GM18508 (cell line): ENCODE measurements at regions not wholly inside any gene's neighbourhood (a gene's known extent, or its start where the extent isn't known, plus 50 kb on each side); places are given as distances from the start of the nearest gene placed in this dataset.

Experiments
- ATAC-seq: cut with Tn5 transposase; IDR thresholded peaks from one replicate; pipeline ENCODE4 v1.9.1; 2021; ENCODE audit warnings: moderate number of reproducible peaks; ENCODE audit not compliant: insufficient read depth, unreplicated experiment

DNA sequence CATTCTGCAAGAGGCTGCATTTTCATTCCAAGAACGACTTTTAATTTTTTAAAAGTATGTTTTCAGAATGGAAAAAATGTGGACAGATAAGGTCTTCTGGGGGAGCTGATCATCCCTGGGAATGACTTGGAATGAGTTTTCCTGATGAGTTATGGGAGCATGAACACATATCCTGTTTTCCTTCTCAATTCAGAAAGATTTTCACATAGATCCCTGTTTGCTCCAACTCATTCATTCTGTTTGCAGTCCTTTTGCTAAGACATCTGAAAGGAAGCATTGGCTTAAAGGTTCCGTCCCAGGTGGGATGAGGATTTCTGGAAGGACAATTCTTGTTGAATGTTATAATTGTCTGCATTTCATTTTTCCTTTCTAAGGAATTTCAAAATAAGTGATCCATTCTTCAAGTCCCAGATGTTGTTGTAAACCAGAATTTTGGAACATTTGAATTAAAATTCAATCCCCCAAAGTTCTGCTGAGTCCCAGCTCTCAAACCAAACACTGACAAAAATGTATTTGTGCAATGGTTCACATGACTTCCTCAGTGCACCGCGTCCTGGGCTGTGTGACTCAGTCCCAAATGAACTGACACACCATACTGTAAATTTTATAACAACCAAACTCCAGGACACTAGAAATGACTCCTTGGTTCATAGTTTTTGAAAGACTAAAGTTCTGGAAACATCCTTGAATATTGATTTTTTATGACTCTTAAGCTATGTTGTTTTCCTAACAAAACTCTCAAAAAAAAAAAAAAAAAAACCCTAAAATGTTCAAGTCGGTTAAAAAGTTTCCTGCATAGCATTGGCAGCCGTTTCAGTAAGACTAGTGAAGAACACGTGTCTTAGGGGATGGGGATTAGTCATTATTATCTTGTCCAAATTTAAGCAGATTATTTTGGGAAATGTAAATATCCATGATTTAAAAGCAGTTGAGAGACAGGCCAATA, 281.8 kb upstream of the TCF4 start:
- no peak for ATAC-seq

DNA sequence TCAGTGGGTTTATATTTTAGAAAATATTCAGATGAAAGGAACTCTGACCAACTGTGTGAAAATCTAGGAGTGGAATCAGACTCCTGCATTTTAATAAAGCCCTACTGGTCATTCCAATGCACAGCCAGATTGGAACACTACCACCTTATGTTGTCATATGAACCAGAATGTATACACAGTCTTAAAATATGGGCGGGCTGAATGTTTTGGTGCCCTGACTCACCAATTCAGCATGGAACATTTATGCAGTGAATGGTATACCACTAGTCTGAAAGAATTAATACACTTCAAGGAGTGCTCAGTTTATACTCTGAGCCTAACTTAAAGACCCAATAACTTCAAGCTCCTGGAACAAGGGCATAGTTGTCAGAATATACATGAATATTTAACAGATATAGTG, 280.9 kb upstream of the TCF4 start:
- ATAC-seq = no peak

DNA sequence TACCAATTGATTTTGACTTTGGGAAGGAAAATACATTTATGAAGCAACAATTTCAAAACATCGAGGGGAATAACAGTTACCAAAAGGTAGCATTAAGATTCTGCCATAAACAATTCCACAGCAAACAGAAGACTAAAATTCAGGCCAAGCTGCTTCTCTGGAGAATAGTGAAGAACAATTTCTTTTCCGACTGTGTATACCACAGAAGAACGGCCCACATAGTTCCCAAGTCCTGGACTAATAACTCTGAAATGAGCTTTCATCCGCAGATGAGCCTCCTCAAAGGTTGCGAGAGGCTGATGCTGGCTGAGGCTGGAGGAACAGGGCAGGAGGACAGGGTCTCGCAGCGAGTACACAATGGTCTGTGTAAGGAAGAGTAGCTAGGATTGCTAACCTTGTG, 278.9 kb upstream of the TCF4 start:
- ATAC-seq = no peak

DNA sequence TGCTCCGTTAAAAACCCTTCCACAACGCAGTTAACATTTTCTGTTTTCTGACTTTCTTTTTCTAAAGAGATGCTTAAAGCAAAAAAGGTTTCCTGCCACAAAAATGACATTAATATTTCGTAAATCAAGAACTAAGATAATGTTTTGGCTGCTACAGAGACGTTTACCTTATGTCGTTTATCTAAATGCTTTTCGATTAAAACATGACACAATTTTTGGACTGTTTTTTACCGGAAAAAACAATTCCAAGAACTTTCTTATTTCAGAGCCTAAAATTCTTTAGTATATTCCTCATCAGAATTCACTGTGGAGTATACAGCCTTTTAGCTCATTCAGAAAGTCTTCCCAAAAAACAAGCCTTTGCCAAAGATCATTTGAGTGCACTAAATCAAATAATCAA, 278.0 kb upstream of the TCF4 start:
- ATAC-seq = no peak

DNA sequence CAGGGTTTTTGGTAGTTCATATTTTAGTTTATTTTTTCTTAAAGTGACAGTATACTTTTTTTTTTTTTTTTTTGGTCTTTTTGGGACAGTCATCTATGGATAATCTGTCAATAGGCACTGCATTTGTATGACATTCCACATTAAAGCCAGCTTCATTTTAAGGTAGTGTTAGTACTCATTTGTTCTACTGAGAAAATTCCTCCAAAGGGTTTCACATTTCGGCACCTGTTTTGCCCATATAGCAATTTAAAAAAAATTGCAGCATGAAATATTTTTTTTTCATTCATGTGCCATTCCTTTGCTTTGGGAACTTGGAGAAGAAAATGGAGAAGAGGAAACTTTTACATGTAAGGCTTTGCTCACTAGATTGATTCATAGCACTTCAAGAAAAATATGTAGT, 276.3 kb upstream of the TCF4 start:
- ATAC-seq = no peak

DNA sequence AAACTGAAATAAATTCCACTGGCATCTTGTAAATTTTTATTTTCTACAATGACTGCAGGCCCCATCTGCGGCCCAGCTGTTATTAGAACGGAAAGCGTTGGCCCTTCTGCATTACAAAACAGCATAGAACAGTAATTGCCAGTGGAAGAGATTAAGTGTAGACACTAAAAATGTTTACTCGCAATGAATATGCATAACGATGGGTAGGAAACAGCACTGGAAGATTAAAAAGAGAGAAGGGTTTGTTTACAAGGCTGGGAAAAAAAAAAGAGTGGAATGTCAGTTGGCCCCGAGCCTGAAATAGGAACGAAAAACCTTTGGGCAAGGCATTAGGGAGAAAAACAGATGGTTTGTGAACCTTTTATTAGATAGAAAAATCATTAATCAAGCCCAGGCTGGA, 275.9 kb upstream of the TCF4 start:
- no peak for ATAC-seq

DNA sequence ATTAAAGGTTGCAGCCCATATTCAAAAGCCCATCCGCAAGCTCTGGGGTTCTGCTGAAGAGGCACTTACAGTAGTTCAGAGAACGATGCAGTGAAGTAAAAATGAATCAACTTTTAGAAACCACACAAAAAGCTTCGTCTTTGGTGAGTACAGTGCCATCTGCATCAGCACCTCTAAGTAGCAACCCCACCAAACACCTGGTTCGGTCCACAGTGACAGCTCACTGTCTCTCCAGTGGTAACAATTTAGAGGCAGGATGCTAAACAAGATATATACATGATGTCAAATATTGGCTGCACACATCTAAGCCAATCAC, 275.4 kb upstream of the TCF4 start:
- ATAC-seq = no peak

DNA sequence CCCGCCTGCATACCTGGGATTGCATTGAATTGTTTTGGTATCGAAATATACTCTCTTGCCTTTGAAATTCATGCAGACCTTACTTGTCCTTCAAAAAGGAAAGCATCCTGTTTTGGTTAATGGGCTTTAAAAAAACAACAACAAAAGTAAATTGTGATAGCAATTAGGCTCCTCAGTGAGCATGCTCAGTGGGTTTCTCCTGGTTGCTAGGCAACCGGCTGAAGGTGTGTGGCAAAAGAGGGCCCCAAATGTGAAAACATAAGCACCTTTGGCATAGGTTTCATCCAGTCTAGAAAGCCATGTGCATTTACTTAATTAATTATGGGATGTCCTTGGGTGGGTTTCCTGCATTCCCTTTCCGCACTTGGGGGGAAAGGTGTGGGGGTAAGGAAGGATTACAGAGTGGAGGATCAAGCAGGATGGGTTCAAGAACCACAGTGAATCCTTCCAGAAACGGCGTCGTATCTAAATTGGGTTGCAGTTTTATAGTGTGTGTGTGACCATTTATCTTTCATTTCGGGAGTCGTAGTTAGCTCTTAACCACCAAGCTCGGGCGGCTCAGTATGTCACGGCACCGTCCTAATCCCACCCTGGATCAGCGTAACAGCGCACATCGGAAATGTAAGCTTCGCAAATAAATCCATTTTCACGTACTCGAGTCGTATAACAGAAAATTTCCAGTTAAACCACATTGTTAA, 274.9 kb upstream of the TCF4 start:
- ATAC-seq = no peak

DNA sequence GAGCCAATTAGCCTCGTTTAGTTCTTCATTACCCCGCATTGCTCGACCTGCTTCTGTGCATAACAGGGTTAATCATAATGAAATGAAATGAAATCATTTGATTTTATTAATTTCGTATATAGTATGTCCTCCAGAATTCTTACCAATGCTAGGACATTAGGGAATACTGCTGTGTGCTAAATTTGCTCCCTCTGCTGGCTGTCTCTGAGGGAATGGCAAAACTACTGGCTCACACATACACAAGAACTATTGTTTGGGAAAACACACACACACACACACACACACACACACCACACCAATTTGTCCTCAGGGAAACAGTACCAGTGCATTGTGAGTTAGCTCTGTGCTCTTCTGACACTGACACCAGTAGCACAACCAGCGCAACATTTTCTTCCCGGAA, 273.3 kb upstream of the TCF4 start:
- ATAC-seq = no peak

DNA sequence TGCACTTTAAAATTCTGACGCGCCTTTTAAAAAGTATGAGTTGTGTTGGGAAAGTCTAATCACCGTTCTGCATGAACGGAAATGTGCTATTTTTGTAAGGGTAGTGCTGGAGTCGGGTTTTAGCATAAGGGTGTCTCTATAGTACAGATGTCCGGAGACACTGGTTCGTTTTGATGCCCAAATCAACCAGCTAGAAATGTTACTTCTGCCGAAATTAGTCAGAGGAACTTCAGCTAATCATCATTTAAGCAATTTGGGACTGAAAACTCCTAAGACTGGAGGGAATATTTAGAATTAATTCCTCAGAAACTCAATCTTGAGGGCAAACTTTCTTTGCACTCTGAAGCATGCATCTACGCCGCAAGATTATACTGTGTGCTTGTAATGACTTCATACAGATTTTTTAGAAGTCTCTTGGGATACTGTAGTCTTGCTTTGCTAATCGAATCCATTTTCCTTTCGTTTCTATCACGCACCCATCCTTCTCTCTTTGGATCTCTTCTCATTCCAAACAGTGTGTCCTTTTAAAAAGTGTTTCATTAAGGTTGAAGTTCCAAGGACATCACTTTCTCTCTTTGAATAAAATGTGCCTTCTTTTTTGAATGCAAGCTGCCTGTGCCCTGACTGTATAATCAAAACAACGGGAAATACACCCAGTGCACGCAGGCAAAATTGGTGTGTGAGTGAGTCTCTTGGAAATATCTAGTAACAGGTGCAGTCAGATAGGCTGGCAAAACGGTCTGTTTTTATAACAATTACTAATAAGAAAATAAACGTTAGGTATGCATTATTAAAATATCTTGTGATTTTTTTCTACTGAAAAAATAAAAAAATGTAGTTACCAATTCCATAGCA, 270.9 kb upstream of the TCF4 start:
- no peak for ATAC-seq

DNA sequence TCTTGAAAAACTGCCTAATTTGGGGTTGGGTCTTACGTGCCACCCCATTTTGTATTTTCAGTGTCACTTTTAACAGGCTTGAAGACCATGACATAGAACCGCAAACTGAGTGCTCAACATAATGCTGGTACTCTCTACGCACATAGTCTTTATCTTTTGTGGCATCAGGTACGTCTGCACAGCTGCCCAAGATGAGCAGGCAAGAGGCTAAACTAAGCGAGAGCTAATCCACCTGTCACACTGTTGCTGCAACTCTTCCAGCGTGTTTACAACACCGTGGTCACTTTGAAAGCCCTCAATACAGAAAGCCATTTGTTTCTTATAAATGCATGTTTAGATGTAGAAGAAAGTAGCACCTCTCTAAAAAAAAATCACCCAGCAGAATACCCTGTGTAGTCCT, 270.0 kb upstream of the TCF4 start:
- ATAC-seq = no peak

DNA sequence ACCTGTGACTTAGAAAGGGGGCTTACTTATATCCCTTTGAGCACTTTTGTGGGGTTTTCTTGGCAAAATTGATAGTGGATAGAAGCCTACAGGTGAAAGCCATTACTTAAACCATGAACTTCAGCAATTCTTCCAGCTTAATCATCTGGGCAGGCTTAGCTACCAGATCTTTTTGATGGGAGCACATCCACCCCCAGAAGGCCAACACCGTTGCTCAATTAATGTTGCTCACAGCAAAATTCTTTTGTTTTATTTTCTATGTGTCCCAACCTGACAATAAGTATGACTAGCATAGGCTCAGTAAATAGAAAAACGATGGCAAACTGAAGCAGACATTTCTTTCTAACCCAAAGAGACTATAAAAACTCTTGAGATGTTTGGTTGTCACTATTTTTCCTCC, 269.4 kb upstream of the TCF4 start:
- ATAC-seq = no peak

DNA sequence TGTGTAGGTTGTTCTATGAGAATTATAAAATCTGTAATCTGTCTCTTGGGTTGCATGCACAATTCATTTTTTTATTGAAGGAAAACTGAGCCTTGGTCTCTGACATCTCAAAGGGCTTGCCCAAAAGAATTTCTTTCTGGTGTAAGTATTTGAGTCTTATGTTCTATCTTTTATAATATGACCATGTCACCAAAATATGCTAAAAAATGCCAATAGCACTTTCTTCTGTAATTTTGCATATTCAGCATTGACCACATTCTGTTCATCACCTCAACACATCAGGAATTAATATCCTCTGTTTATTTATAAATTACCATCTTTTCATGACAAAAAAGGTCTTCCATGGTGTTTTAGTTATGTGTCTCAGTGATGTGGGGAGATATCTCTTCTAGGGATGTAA, 268.7 kb upstream of the TCF4 start:
- no peak for ATAC-seq

DNA sequence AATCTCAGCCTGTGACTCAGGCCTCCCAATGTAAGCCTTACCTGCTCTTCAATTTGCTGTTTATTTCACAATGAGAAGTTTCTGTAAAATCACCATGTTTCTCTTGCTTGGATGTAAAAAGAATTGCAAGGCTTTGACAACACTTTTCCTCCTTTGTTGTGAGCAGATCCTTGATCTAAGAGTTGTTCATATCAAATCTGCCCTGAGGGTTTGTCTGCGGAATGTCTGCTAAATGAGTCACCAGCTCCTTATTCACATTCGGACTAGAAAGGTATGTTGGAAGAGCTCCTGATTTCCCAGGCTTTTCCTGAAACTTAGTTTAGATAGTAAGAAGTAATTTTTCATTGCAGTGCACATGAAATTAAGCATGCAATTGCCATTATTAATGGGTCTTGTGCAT, 268.2 kb upstream of the TCF4 start:
- ATAC-seq = no peak

DNA sequence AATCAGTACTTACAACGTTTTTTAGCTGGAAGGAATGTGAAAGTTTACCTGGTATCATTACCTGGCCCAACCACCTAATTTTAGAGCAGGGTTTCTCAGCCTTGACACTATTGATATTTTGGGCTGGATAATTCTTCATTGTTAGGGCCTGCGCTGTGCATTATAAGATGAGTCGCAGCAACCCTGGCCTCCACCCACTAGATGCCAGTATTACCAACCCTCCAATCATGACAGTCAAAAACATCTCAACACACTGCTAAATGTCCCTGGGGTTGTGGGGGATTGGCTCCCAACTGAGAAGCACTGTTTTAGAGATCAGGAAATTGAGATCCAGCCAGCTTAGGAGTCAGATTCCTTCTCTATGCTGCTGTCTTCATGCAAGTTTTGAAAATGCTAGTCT, 265.3 kb upstream of the TCF4 start:
- ATAC-seq = no peak

DNA sequence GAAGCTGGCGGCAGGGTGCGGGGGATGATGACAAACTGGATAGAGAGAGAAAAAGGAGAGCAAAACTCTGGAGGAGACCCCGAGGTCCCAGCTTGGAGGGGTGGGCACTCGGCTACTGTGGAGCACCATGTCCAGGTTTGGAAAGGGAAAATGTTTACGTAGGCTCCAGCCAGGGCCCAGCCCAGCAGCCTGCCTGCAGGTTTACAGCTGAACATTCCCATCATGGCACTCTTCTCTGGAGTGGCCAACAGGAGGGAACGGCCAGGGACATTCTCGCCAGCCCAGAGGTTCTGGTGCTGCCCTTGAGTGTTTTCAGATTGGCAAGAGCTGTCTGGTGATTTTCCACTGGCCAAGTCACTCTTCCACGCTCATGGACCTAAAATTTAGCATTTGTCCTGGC, 262.9 kb upstream of the TCF4 start:
- no peak for ATAC-seq

DNA sequence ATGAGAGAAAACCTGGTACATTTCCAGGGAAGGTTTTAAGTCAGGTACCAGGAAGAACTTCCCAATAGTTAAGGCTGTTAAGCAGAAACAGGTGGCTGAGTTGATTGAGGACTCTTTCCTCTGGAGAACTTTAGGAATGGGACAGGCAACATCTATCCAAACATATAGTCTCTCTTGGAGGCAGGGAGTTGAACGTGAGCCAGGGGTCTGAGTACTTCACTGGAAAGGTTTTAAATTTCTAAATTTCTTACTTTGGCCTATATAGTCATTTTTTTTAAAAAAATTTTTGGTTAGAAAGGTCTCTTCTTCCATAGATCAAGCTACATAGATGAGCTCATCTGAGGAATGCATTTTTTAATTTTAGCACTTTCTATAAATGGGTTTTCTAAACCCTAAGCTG, 261.4 kb upstream of the TCF4 start:
- ATAC-seq = no peak

DNA sequence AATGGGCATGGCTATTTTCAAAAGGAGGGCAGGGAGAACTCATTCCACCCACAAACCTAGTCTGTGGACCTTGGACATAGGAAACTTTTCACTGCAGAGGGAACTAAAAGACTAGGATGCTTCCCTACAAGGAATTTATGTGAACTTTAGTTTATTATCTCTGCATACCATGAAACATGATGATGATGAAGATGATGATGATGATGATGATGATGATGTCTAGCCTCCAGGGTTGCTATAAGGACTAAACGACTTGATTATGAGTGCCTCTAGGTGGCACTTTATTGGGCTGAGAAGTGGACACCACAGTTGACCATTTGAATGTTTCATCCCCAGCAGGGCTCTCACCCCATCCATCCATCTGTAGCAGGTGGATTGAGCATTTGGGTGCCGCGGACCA, 260.0 kb upstream of the TCF4 start:
- no peak for ATAC-seq

DNA sequence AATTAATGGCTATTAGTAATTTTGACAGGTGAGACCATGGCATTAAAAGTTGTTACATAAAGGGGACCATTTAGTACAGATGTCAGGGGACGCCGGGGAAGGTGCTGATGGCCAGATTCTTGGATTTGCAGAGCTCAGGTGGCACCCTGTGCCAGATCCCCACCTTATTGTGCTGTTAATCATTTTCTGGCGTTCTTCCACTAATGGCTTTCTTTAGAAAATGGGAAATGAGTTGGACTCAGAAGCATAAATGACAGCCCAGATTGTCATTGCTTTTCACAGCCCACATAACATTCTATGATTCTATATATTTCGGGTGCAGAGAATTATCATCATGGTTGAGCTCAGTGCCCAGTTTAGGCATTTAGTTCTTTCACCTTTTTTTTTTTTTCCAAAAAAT, 257.2 kb upstream of the TCF4 start:
- ATAC-seq = no peak

DNA sequence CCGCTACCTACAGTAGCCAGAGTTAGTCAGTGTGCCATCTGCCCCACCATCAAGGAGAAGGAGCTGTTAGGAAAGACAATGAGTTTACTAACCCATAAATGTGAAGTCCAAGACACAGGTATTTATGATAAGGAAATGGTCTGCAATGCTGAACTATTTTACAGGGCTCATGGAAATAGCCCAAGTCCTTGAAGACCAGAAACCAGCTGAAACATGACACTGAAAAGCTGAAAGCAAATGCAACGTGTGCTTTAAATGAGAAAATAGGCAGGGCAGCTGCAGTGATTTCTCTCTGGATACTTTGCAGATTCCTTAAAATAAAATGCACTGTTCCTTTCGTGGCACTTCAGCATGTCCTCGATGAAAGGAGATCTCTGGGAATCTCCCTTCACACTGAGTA, 256.4 kb upstream of the TCF4 start:
- no peak for ATAC-seq

DNA sequence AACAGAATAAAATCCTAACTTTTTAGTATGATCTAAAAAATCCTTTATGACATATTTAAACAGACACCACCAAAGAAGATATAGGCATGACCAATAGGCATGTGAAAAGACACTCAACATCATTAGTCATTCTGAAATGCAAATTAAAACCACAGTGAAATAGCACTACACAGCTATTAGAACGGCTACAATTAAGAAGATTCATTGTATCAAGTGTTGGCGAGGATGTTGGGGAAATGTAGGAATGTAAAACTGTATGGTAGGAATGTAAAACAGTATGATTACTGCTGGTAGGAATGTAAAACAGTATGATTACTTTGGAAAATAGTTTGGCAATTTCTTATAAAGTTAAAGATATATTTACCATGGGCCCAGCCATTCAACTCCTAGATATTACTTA, 253.3 kb upstream of the TCF4 start:
- ATAC-seq = no peak
